PC-3 (cell line): ENCODE measurements at regions not wholly inside any gene's neighbourhood (a gene's known extent, or its start where the extent isn't known, plus 50 kb on each side); places are given as distances from the start of the nearest gene placed in this dataset.
"Not testable (repeated sequence)": the region's sequence is repeated elsewhere in the genome, so short reads cannot be mapped to it uniquely, and the experiment has no call there.

Experiments
- ATAC-seq: fragments of 200-7000 bp; cut with Tn5 transposase; 2 replicates; pipeline ENCODE4 v1.9.1; 2020; ENCODE audit warnings: mild to moderate bottlenecking, moderate library complexity
- BruUV-seq: library from RNA; stranded (reverse); fragments of 400-500 nt; replicated peaks from 2 replicates; lab custom pipeline; 2021; lab: Mats Ljungman, UMichigan
- CTCF ChIA-PET: fragments of 300-600 bp; sonication (Branson Sonifier 250); formaldehyde crosslinking; loops from one replicate; lab custom pipeline; 2022; ENCODE audit warnings: antibody characterized with exemption; lab: Charles Lee
- POLR2A ChIA-PET: fragments of 300-600 bp; sonication (Branson Sonifier 250); formaldehyde crosslinking; loops from one replicate; lab custom pipeline; 2022; ENCODE audit warnings: antibody characterized with exemption; ENCODE audit not compliant: unreplicated experiment; lab: Charles Lee
- DNase-seq: peaks from one replicate; pipeline ENCODE4 v3.0.0-alpha.2; 2015
- H2AFZ ChIP-seq: fragments of 300-600 bp; sonication (generic); 2 replicates; pipeline ENCODE4 v1.6.0; 2016; ENCODE audit warnings: antibody characterized with exemption, low read length
- H3F3A ChIP-seq: fragments of 300-600 bp; sonication (generic); one replicate; pipeline ENCODE4 v1.6.0; 2017; ENCODE audit warnings: antibody characterized with exemption, low read length, control low read depth, mild to moderate bottlenecking; ENCODE audit not compliant: unreplicated experiment
- H3K27ac ChIP-seq: fragments of 300-600 bp; sonication (generic); 2 replicates; pipeline ENCODE4 v1.5.1; 2016; ENCODE audit warnings: mild to moderate bottlenecking, low read length
- H3K27me3 ChIP-seq: fragments of 300-600 bp; sonication (generic); 2 replicates; pipeline ENCODE4 v1.6.1; 2016; ENCODE audit warnings: low read length, mixed read lengths
- H3K36me3 ChIP-seq: fragments of 300-600 bp; sonication (generic); 2 replicates; pipeline ENCODE4 v1.6.1; 2016; ENCODE audit warnings: low read depth, mixed run types, low read length, mixed read lengths
- H3K4me1 ChIP-seq: fragments of 300-600 bp; sonication (generic); 2 replicates; pipeline ENCODE4 v1.5.1; 2016; ENCODE audit warnings: low read length; ENCODE audit not compliant: insufficient read depth
- H3K4me2 ChIP-seq: fragments of 300-600 bp; sonication (generic); 2 replicates; pipeline ENCODE4 v1.6.0; 2016; ENCODE audit warnings: low read length
- H3K4me3 ChIP-seq: fragments of 300-600 bp; sonication (generic); 2 replicates; pipeline ENCODE4 v1.5.1; 2016; ENCODE audit warnings: mild to moderate bottlenecking, low read length, mixed read lengths
- H3K79me2 ChIP-seq: fragments of 300-600 bp; sonication (generic); 2 replicates; pipeline ENCODE4 v1.6.1; 2017; ENCODE audit warnings: low read length, mixed read lengths
- H3K9ac ChIP-seq: fragments of 300-600 bp; sonication (generic); 2 replicates; pipeline ENCODE4 v1.6.0; 2016; ENCODE audit warnings: mild to moderate bottlenecking, low read length
- H3K9me2 ChIP-seq: fragments of 300-600 bp; sonication (generic); replicated peaks from 2 replicates; pipeline ENCODE4 v1.6.1; 2016; ENCODE audit warnings: mixed run types, low read length, mixed read lengths
- H3K9me3 ChIP-seq: fragments of 300-600 bp; sonication (generic); 2 replicates; pipeline ENCODE4 v1.6.1; 2016; ENCODE audit warnings: low read length, mixed read lengths
- H4K20me1 ChIP-seq: fragments of 300-600 bp; sonication (generic); 2 replicates; pipeline ENCODE4 v1.6.1; 2016; ENCODE audit warnings: low read length, mixed read lengths
- EZH2 ChIP-seq: fragments of 300-600 bp; sonication (generic); IDR thresholded peaks from one replicate; pipeline ENCODE4 v1.6.1; 2017; ENCODE audit warnings: antibody characterized with exemption, mild to moderate bottlenecking, low read length; ENCODE audit not compliant: unreplicated experiment
- EZH2phosphoT487 ChIP-seq: fragments of 300-600 bp; sonication (generic); IDR thresholded peaks from 2 replicates; pipeline ENCODE4 v1.6.1; 2018; ENCODE audit warnings: mild to moderate bottlenecking, antibody characterized with exemption, low read length, borderline replicate concordance
- intact Hi-C: fragments of 100-400 bp; cut with micrococcal nuclease; formaldehyde crosslinking; loops from 2 replicates; pipeline ENCODE4 v1.9.0; 2023
- TF ChIP-seq, protein P1 (sequence below): fragments of 300-600 bp; sonication (generic); conservative IDR thresholded peaks from 2 replicates; pipeline ENCODE4 v1.5.1; 2017; ENCODE audit warnings: antibody characterized with exemption, low read depth, mild to moderate bottlenecking, low read length

DNA sequence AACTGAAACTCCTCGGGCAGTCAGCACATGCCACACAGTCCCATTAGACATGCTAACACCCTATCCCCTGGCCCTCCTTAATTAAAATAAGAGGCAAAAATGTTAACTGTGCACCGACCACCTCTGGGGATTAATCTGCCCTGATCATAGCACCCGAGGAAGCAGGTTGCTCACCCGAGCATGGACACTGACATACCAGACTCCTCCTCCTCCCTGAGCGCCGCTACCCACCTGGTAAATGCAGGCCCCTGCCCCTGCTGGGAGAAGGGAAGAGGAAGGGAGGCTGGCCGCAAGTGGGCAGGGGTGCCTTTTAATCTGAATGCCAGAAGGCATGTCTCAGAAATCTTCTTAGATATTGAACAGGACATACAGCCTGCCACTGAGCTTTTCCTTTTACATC is 360.9 kb downstream of the RRAGC start:
- Histone ChIP-seq H3K9ac (no peak overlapping the region), H3K4me2 (no peak overlapping the region), H3K27ac (no peak overlapping the region), H3K4me3 (no peak overlapping the region), H2AFZ (no peak overlapping the region), H3F3A (no peaks in the 10 kb centered on the region), H3K36me3 (no peaks in the 10 kb centered on the region), H4K20me1 (no peaks in the 10 kb centered on the region), H3K27me3 (peaks cover 76% of the 10 kb centered on the region), H3K4me1 (no peaks in the 10 kb centered on the region), H3K79me2 (no peaks in the 10 kb centered on the region), H3K9me2 (no peaks in the 10 kb centered on the region), H3K9me3 (no peaks in the 10 kb centered on the region)
- no peak for DNase-seq
- no peak for ATAC-seq
- TF ChIP-seq EZH2phosphoT487 = no peak
- CTCF ChIA-PET = no interaction called here
- BruUV-seq = no TSS peak
- intact Hi-C loops = no loop called here
- POLR2A ChIA-PET = no interaction called here

- Histone ChIP-seq H3K27ac (no peak overlapping the region), H4K20me1 (no peaks in the 10 kb centered on the region), H3K79me2 (no peaks in the 10 kb centered on the region), H3K4me3 (no peak overlapping the region), H3K9me2 (no peaks in the 10 kb centered on the region), H3K4me1 (no peaks in the 10 kb centered on the region), H3K4me2 (no peak overlapping the region), H3K9ac (no peak overlapping the region), H2AFZ (no peak overlapping the region), H3K36me3 (no peaks in the 10 kb centered on the region), H3K27me3 (peaks cover 79% of the 10 kb centered on the region), H3K9me3 (no peaks in the 10 kb centered on the region), H3F3A (no peaks in the 10 kb centered on the region)
- intact Hi-C loops = no loop called here
- ATAC-seq (no peak), DNase-seq (no peak)
- no TSS peak for BruUV-seq
- ChIA-PET POLR2A (no interaction called here), CTCF (no interaction called here)
- TF ChIP-seq, protein P1, sequence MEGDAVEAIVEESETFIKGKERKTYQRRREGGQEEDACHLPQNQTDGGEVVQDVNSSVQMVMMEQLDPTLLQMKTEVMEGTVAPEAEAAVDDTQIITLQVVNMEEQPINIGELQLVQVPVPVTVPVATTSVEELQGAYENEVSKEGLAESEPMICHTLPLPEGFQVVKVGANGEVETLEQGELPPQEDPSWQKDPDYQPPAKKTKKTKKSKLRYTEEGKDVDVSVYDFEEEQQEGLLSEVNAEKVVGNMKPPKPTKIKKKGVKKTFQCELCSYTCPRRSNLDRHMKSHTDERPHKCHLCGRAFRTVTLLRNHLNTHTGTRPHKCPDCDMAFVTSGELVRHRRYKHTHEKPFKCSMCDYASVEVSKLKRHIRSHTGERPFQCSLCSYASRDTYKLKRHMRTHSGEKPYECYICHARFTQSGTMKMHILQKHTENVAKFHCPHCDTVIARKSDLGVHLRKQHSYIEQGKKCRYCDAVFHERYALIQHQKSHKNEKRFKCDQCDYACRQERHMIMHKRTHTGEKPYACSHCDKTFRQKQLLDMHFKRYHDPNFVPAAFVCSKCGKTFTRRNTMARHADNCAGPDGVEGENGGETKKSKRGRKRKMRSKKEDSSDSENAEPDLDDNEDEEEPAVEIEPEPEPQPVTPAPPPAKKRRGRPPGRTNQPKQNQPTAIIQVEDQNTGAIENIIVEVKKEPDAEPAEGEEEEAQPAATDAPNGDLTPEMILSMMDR = no peak
- TF ChIP-seq EZH2phosphoT487 (no peak), EZH2 (no peak)
Measured at GRCh38 chr1:38497921-38498656, 361.5 kb downstream of the RRAGC start.

DNA sequence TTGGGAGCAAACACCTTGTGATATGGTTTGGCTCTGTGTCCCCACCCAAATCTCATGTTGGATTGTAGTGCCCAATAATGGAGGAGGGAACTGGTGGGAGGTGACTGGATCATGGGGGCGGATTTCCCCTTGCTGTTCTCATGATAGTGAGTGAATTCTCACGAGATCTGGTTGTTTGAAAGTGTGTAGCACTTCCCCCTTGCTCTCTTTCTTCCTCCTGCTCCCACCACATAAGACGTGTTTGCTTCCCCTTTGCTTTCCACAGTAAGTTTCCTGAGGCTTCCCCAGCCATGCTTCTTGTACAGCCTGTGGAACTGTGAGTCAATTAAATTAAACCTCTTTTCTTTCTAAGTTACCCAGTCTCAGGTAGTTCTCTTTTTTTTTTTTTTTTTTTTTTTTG is 366.3 kb downstream of the RRAGC start:
- CTCF ChIA-PET, H4K20me1 ChIP-seq, H3K27ac ChIP-seq, POLR2A ChIA-PET, ATAC-seq, BruUV-seq, H3K9me2 ChIP-seq, H3K36me3 ChIP-seq, H3K4me3 ChIP-seq, H3K4me2 ChIP-seq, H2AFZ ChIP-seq, H3K9me3 ChIP-seq, H3F3A ChIP-seq, H3K79me2 ChIP-seq, H3K9ac ChIP-seq, DNase-seq, intact Hi-C loops, H3K4me1 ChIP-seq: not testable (repeated sequence)
- peaks cover 63% of the 10 kb centered on the region for H3K27me3 ChIP-seq
